ENCODE measurements at regions not wholly inside any gene's neighbourhood (a gene's known extent, or its start where the extent isn't known, plus 50 kb on each side); places are given as distances from the start of the nearest gene placed in this dataset.

DNA sequence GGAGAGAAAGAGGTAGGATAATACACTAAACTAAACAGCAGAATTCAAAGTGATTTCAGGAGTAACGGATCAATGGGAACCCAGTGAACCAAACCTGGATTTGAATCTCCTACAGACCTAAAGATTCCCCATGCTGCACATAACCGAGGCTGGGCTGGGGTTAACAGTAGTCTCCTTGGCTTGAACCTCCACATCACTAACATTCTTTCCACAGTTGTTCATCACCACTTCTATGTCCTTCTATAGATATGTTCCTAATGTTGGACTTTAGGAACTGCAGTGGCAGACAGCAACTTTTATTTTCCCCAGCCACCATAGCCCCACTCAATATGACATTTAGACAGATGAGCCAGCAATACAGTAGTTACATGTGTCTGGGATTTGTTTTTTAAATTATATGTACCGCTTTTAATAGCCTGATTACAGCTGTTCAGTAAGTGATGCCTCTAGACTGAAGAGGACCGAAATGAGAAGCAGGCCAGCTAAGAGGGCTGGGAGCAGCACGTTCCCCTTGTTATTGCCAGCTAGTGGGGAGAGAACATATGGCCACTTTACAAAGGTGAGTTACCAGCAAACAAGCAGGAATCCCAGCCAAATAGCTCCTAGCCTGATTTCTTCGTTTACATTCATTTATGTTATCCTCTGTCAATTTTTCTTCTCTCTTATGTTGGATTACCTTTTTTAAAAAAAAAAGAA, 472.6 kb upstream of the CDIN1 start:
- Mint-ChIP-seq H3K4me1 (no peaks in the 10 kb centered on the region), H3K27me3 (no peaks in the 10 kb centered on the region), H3K4me3 (no peak overlapping the region), H3K27ac (no peak overlapping the region), H3K36me3 (no peaks in the 10 kb centered on the region), H3K9me3 (ENCODE audit: low read depth) (peaks cover 2% of the 10 kb centered on the region)
- no peak for ATAC-seq
- no peak for DNase-seq
- CTCF ChIA-PET = no interaction called here

DNA sequence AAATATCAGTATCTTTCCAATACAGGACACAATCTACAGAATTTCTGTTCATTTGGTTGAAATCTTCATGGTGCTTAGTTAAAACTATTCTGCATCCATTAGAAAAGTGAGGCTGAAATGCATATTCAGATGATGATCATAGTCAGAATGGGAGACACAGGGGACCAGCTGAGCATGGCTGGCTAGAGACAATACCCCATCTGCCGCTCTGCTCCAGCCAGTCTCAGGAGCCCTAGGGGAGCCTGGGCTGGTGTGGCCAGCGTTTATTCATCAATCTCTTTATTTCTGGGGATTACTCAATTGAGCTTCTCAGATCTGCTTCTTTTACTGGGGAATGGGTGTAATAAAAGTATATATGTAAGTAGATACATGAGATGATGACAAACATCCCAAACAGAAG, 470.9 kb upstream of the CDIN1 start:
- DNase-seq = no peak

DNA sequence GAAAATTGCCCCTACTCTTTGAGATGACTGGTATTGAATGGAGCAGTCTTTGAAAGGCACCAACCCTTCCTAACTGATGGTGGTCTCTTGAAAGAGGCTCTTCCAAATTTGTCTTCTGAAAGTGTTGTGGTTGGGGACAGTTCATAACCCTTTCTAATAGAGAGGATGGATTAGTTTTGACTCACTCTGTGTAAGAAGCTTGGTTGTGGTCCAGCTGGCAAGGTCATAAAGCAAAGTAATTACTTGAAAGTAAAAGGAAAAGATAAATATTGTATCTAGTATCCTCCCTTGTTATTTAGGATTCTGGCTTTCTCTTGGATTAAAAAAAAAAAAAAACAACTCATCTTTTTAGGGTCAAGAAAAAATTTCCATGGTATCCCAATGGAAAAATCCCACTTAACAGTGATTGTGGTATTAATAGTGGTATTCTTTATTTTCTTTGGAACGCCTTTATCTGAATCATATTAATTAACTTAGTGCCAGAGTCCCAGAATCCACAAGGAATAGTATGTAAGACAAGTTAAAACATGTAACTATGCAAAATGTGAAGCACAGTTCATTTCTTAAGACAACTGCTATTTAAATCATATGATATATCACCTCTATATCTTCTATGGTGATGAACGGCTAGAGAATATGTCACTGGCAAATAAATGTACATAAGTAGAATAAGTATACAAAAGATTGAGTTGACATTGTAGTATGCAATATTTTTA, 469.3 kb upstream of the CDIN1 start:
- ATAC-seq = no peak
- Mint-ChIP-seq H3K4me1 (no peaks in the 10 kb centered on the region), H3K9me3 (ENCODE audit: low read depth) (peaks cover 2% of the 10 kb centered on the region), H3K27ac (no peak overlapping the region), H3K27me3 (no peaks in the 10 kb centered on the region), H3K36me3 (no peaks in the 10 kb centered on the region), H3K4me3 (no peak overlapping the region)
- CTCF ChIA-PET = no interaction called here
- DNase-seq = no peak

More for the DNA sequence above, 470.9 kb upstream of the CDIN1 start:
- CTCF ChIA-PET = interaction anchor here (0.9 kb wide), 1 partner anchor 21 kb away, joined by 3 read pairs; no protein-coding TSS in a partner anchor
- H3K4me1 Mint-ChIP-seq = no peaks in the 10 kb centered on the region
- no peak for ATAC-seq
- H3K27ac Mint-ChIP-seq = no peak overlapping the region
- no peaks in the 10 kb centered on the region for H3K36me3 Mint-ChIP-seq
- peaks cover 2% of the 10 kb centered on the region for H3K9me3 Mint-ChIP-seq (ENCODE audit: low read depth)
- H3K27me3 Mint-ChIP-seq = no peaks in the 10 kb centered on the region
- H3K4me3 Mint-ChIP-seq = no peak overlapping the region

DNA sequence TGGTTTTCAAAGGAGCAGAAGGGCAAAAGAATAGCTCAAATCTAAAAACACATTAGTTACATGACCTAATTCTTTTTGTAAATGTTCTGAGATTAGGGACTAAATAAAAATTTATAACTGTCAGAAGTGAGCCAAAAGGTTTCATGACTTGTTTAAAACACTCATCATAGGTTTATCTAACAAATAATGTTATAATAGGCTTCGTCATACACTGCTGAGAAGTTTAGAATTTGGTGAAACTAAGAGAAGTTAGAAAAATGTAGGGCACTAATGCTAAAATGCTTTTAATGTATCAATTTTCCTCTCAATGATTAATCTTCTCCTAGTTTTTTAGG, 468.8 kb upstream of the CDIN1 start:
- H3K9me3 Mint-ChIP-seq (ENCODE audit: low read depth) = peaks cover 2% of the 10 kb centered on the region
- H3K4me3 Mint-ChIP-seq = no peak overlapping the region
- no peak overlapping the region for H3K27ac Mint-ChIP-seq
- ATAC-seq = no peak
- H3K27me3 Mint-ChIP-seq = no peaks in the 10 kb centered on the region
- CTCF ChIA-PET = no interaction called here
- H3K4me1 Mint-ChIP-seq = no peaks in the 10 kb centered on the region
- no peak for DNase-seq
- H3K36me3 Mint-ChIP-seq = no peaks in the 10 kb centered on the region

DNA sequence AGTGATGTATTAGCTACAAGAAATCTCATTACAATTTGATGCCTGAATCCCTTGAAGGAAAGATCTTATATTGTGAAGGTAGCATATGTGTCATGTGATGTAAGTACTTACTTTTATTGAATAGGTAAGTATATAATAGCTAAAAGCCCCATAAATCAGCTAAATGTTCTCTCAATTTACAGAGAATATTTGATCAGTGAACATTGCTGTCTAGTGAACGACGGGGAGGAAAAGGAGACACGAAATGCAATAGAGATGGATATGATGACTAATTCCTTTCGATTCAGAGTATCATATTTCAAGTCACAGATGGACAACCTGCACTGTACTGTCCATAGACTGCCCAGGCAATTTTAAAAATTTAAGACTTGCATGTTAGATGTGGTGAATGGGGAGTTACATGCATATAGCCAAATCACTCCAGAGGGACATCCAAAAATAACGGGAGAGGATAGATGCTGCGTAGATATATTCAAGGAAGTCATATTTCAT, 462.1 kb upstream of the CDIN1 start:
- ATAC-seq = no peak
- Mint-ChIP-seq H3K27ac (no peak overlapping the region), H3K4me3 (no peak overlapping the region), H3K36me3 (peaks cover 2% of the 10 kb centered on the region), H3K27me3 (no peaks in the 10 kb centered on the region), H3K9me3 (ENCODE audit: low read depth) (peaks cover 12% of the 10 kb centered on the region), H3K4me1 (no peaks in the 10 kb centered on the region)
- CTCF ChIA-PET = no interaction called here
- DNase-seq = no peak

DNA sequence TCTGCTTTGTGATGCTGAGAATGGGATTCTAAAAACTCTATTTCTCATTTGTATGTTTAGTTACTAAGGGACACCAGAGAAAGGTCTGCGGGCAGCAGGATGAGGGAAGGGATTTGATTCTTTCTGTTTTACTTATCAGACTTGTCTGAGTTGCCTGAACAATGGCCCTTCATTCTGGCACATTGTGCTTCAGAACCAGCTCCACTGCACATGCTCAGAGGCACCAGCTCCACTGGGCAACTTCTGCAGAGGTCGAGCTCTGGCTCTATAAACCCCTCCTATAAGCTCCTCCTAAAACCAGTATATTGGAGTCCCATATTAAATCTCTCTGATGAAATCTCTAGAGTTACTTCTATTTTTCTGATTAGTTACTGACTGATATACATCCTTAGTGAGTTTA, 453.2 kb upstream of the CDIN1 start:
- ATAC-seq (no peak), DNase-seq (no peak)
- H3K9me3 Mint-ChIP-seq (ENCODE audit: low read depth) = peaks cover 4% of the 10 kb centered on the region
- H3K4me3 Mint-ChIP-seq = no peak overlapping the region
- no peak overlapping the region for H3K27ac Mint-ChIP-seq
- CTCF ChIA-PET = no interaction called here
- no peaks in the 10 kb centered on the region for H3K36me3 Mint-ChIP-seq
- H3K27me3 Mint-ChIP-seq = no peaks in the 10 kb centered on the region
- H3K4me1 Mint-ChIP-seq = no peaks in the 10 kb centered on the region

DNA sequence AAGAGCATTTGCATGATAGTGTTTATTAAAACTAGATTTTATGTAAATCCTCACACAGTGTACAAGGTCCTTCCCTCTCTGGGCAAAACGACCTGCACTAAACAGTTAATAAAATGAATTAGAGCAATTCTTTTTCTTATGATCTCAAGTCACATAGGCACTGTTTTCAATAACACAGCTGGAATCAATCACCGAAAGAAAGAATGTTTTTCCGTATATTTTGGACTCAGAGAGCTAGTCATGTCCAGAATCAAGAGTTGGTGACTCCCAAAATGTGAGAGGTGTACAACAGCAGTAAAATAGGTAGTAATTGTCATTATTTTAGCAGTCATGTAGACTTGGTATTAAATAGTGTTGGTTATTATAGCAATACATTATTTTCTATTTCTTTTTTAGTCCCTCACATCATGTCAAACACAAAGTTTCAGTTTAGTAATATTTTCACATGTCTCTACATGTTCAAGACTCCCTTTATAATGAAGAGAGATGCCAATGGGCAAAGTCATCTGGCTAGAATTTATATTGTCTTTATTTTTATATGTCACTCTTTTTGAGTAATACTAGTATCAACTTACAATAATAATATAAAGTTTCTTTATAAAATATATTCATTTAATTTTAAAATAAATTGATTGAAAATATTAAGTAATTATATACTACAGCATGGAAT, 448.6 kb upstream of the CDIN1 start:
- no peak for DNase-seq
- H3K36me3 Mint-ChIP-seq = no peaks in the 10 kb centered on the region
- CTCF ChIA-PET = no interaction called here
- no peak overlapping the region for H3K4me3 Mint-ChIP-seq
- no peaks in the 10 kb centered on the region for H3K27me3 Mint-ChIP-seq
- H3K27ac Mint-ChIP-seq = no peak overlapping the region
- H3K9me3 Mint-ChIP-seq (ENCODE audit: low read depth) = peaks cover 3% of the 10 kb centered on the region
- ATAC-seq = no peak
- no peaks in the 10 kb centered on the region for H3K4me1 Mint-ChIP-seq

DNA sequence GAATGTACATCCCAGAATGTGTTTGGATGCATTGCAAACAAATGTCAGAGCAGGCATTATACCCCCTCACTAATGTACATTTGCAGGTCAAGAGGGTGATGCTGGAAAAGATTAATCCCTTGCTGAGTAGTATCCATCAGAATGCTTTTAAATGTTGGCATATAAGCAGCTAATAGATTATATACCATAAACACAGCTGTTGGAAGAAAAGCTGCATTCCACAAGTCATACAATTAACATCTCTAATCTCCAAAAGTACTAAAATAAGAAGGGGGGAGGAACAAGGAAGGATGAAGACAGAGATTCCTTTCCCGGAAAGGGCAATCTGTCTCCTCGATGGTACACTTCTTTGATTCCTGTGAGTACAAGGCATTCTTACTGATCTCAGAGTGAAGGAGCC, 445.7 kb upstream of the CDIN1 start:
- H3K9me3 Mint-ChIP-seq (ENCODE audit: low read depth) = peaks cover 3% of the 10 kb centered on the region

DNA sequence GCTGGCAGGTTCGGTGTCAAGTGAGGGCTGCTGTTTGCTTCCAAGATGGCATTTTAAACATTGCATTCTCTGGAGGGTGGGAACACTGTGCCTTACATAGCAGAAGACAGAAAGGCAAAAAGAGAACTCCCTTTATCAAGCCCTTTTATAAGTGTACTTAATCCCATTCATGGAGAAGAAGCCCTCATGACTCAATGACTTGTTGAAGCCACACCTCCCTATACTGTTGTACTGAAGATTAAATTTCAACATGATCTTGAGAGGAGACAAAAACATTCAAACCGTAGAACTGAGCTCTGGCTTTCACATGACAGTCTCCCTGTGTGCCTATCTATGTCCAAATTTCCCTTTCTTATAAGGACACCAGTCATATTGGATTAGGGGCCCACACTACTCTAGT, 443.4 kb upstream of the CDIN1 start:
- CTCF ChIA-PET = no interaction called here
- no peak for ATAC-seq

More for the DNA sequence above, 445.7 kb upstream of the CDIN1 start:
- Mint-ChIP-seq H3K27ac (no peak overlapping the region), H3K4me3 (no peak overlapping the region), H3K4me1 (no peaks in the 10 kb centered on the region), H3K36me3 (no peaks in the 10 kb centered on the region), H3K27me3 (no peaks in the 10 kb centered on the region)
- no peak for DNase-seq
- no peak for ATAC-seq
- CTCF ChIA-PET = no interaction called here

DNA sequence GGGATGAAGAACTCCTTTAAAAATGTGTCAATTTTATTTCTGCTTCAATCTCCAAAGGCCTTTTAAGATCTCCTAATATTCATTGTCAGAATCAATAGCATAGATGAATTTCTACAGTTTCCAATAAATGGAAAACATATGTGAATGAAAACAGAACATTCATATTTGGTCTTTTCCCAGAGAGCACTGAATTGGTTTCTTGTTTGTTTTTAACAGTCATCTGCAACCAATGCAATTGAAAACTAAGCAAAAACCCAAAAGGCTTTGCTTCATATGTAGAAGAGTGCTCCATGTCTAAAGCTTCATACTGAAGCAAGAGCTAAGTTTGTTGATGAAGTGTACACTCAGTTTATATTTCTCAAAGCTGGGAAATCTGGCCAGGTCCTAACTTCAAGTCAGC, 426.5 kb upstream of the CDIN1 start:
- CTCF ChIA-PET = no interaction called here

More for the DNA sequence above, 443.4 kb upstream of the CDIN1 start:
- DNase-seq = no peak
- Mint-ChIP-seq H3K36me3 (no peaks in the 10 kb centered on the region), H3K9me3 (ENCODE audit: low read depth) (peaks cover 5% of the 10 kb centered on the region), H3K4me3 (no peak overlapping the region), H3K27ac (no peak overlapping the region), H3K4me1 (no peaks in the 10 kb centered on the region), H3K27me3 (no peaks in the 10 kb centered on the region)

DNA sequence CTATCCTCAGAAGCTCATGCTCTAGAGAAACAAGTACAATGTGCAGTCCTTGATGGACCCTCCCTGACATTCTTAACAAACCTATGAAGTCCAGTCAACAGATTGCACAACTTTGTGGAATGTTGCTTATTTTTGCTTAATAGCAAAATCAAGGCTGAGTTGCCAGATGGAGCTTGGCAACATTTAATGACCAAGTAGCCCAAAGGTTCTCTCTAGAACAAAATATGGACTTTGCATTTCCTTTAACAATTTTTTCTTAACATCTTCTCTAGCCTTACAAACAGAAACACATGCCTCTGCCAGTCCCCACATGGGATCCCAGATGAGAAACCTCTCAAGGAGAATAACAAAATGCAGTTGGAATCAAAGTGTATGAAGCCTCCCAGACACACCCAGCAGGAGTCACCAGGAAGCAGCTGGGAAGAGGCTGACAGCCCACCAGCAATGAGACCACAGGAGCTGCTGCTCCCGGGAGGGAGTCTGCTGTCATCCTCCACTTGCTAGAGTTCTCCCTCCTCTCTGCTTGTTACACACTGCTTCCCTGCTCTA, 422.5 kb upstream of the CDIN1 start:
- Mint-ChIP-seq H3K36me3 (no peaks in the 10 kb centered on the region), H3K4me1 (no peaks in the 10 kb centered on the region), H3K27ac (no peak overlapping the region), H3K9me3 (ENCODE audit: low read depth) (peaks cover 10% of the 10 kb centered on the region), H3K4me3 (no peak overlapping the region), H3K27me3 (no peaks in the 10 kb centered on the region)
- CTCF ChIA-PET = no interaction called here
- ATAC-seq (no peak), DNase-seq (no peak)

More for the DNA sequence above, 426.5 kb upstream of the CDIN1 start:
- Mint-ChIP-seq H3K27me3 (no peaks in the 10 kb centered on the region), H3K4me1 (no peaks in the 10 kb centered on the region), H3K4me3 (no peak overlapping the region), H3K9me3 (ENCODE audit: low read depth) (peaks cover 3% of the 10 kb centered on the region), H3K36me3 (no peaks in the 10 kb centered on the region), H3K27ac (no peak overlapping the region)
- DNase-seq (no peak), ATAC-seq (no peak)

DNA sequence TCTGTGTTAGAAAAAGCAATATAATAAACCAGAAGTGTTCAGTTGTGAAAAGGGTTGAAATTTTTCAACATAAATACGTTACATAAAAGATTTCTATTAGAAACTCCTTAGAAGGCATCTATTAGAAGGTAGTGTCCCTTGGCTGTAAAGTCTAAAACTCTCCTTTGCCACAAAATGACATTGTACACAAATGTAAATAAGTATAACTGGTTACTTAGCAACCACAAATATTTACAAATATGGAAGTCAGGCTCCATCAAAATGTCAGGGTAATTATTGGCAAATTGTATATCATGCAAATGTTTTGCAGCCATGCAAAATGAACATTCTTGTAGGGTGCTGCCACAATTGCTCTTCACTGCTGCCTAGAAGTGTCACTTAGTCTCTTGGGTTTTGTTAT, 419.1 kb upstream of the CDIN1 start:
- Mint-ChIP-seq H3K4me1 (no peaks in the 10 kb centered on the region), H3K9me3 (ENCODE audit: low read depth) (peaks cover 12% of the 10 kb centered on the region), H3K4me3 (no peak overlapping the region), H3K36me3 (peaks cover 1% of the 10 kb centered on the region), H3K27me3 (no peaks in the 10 kb centered on the region), H3K27ac (no peak overlapping the region)
- DNase-seq = no peak
- no peak for ATAC-seq
- CTCF ChIA-PET = no interaction called here

DNA sequence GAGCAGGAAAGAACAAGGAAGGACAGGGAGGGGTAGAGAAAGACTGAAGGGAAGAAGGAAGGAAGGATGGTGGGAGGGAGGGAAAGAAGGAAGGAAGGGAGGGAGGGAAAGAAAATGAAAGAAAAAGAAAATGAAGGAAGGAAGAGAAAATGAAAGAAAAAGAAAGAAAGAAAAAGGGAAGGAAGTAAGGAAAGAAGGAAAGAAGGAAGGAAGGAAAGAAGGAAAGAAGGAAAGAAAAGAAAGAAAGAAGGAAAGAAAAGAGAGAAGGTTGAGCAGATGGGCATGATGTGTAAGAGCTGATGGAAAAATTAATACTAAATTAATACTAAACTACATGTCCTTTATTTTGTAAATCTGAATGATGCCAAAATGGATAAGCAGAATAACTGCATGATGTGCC, 418.3 kb upstream of the CDIN1 start:
- ATAC-seq (no peak), DNase-seq (no peak)
- Mint-ChIP-seq H3K27ac (no peak overlapping the region), H3K27me3 (no peaks in the 10 kb centered on the region), H3K36me3 (peaks cover 1% of the 10 kb centered on the region), H3K4me3 (no peak overlapping the region), H3K4me1 (no peaks in the 10 kb centered on the region), H3K9me3 (ENCODE audit: low read depth) (peaks cover 12% of the 10 kb centered on the region)
- CTCF ChIA-PET = no interaction called here

DNA sequence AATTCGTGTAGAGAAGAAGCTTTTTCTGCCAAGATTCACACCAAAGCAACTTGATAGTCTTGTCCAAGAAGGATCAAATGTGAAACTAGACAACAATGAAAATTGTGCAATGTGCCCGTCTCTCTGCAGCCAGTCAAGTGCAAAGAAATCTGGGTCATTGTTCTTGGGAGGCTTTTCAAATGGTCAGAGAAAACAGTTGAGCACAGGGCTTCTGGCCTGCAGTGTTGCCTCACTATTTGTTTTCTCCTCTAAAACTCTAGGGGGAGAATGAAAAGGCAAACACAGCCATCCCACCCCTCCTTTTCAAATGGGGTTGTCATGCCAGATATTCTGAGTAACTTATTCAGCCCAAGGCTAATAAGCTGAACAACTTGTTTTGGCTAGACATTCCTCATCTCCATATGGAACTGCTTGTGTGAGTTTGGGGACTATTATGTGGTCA, 417.6 kb upstream of the CDIN1 start:
- Mint-ChIP-seq H3K9me3 (ENCODE audit: low read depth) (peaks cover 12% of the 10 kb centered on the region), H3K36me3 (peaks cover 1% of the 10 kb centered on the region), H3K4me1 (no peaks in the 10 kb centered on the region), H3K4me3 (no peak overlapping the region), H3K27me3 (no peaks in the 10 kb centered on the region), H3K27ac (no peak overlapping the region)
- ATAC-seq (no peak), DNase-seq (no peak)
- CTCF ChIA-PET = no interaction called here

All from activated CD8-positive, alpha-beta memory T cell treated with anti-CD3 and anti-CD28 coated beads, Interleukin-2, amount 10 ng/mL, durations not matched to agents 7 days and 5 days (primary cell).